ENCODE measurements at regions not wholly inside any gene's neighbourhood (a gene's known extent, or its start where the extent isn't known, plus 50 kb on each side); places are given as distances from the start of the nearest gene placed in this dataset.

GRCh38 chr16:77663711-77664110, 58.6 kb upstream of the NUDT7 start:
- DNase-seq (ENCODE audit: low spot score): no peak

GRCh38 chr16:77666771-77667170, 55.5 kb upstream of the NUDT7 start:
- no peak for DNase-seq (ENCODE audit: low spot score)

GRCh38 chr16:77668201-77668600, 54.1 kb upstream of the NUDT7 start:
- no peak for DNase-seq (ENCODE audit: low spot score)

- DNase-seq (ENCODE audit: low spot score): no peak
These were observed 53.3 kb upstream of the NUDT7 start for GRCh38 chr16:77669057-77669456.

All from globus pallidus (tissue), 1 donor.